GM13977 (cell line): ENCODE measurements at regions not wholly inside any gene's neighbourhood (a gene's known extent, or its start where the extent isn't known, plus 50 kb on each side); places are given as distances from the start of the nearest gene placed in this dataset.

ENCODE experiments used
- DNase-seq: peaks from one replicate; pipeline ENCODE4 v3.0.0; 2012; ENCODE audit warnings: low spot score
- CTCF ChIP-seq: IDR thresholded peaks from 2 replicates; pipeline ENCODE4 v1.5.1; 2012; ENCODE audit warnings: mild to moderate bottlenecking, control low read depth; ENCODE audit not compliant: insufficient read depth; ENCODE audit errors: extremely low read depth, missing control alignments
- in situ Hi-C: fragments of 300-500 bp; cut with MboI; formaldehyde crosslinking; loops from one replicate; pipeline ENCODE4 v1.12.0; 2022; ENCODE audit warnings: low sequenced_read_pairs, low pct_unique_long_range_greater_than_20kb, mixed read lengths, inconsistent platforms; ENCODE audit not compliant: unreplicated experiment

- no peak for DNase-seq
- in situ Hi-C loops = no loop called here
- TF ChIP-seq CTCF = no peak
Observed at GRCh38 chr6:103699769-103700168, 1160.0 kb downstream of the HACE1 start.

- no peak for DNase-seq
- TF ChIP-seq CTCF = no peak
- in situ Hi-C loops = no loop called here
Observed at GRCh38 chr6:103687430-103687829, 1172.3 kb downstream of the HACE1 start.

- no peak for TF ChIP-seq CTCF
- in situ Hi-C loops = no loop called here
- DNase-seq = no peak
Observed at GRCh38 chr6:103680116-103680515, 1179.6 kb downstream of the HACE1 start.

- no peak for DNase-seq
- no peak for TF ChIP-seq CTCF
- in situ Hi-C loops = no loop called here
Observed at GRCh38 chr6:103677290-103677689, 1182.4 kb downstream of the HACE1 start.

GRCh38 chr6:103675807-103676406, 1183.8 kb downstream of the HACE1 start:
- DNase-seq = no peak
- TF ChIP-seq CTCF = no peak
- in situ Hi-C loops = no loop called here

- TF ChIP-seq CTCF = no peak
- no peak for DNase-seq
- in situ Hi-C loops = no loop called here
Observed at GRCh38 chr6:103674790-103675189, 1184.9 kb downstream of the HACE1 start.

- no peak for DNase-seq
- TF ChIP-seq CTCF = peak; percentile 22
- in situ Hi-C loops = no loop called here
Observed at GRCh38 chr6:103672169-103672568, 1187.5 kb downstream of the HACE1 start.
